ENCODE measurements at regions not wholly inside any gene's neighbourhood (a gene's known extent, or its start where the extent isn't known, plus 50 kb on each side); places are given as distances from the start of the nearest gene placed in this dataset.

GRCh38 chr3:25294169-25294805 lies 133.8 kb upstream of the RARB start:
- TF ChIP-seq ZC3H11A (IDR thresholded peaks at IDR 0.05): no peak
- TF ChIP-seq ELK1 (IDR thresholded peaks at IDR 0.05; ENCODE audit: low read depth, low read length): no peak
- TF ChIP-seq CTCF (IDR thresholded peaks at IDR 0.05): no peak
- TF ChIP-seq POLR2A (IDR thresholded peaks at IDR 0.05; ENCODE audit: low read length): no peak
